Calu3 (cell line): ENCODE measurements at regions not wholly inside any gene's neighbourhood (a gene's known extent, or its start where the extent isn't known, plus 50 kb on each side); places are given as distances from the start of the nearest gene placed in this dataset.

Source experiments
- BruUV-seq: library from RNA; stranded (reverse); fragments of 400-500 nt; replicated peaks from 2 replicates; lab custom pipeline; 2021; lab: Mats Ljungman, UMichigan
- CTCF ChIA-PET: fragments of 300-600 bp; sonication (Branson Sonifier 250); formaldehyde crosslinking; loops from one replicate; lab custom pipeline; 2022; ENCODE audit warnings: antibody characterized with exemption; lab: Charles Lee
- DNase-seq: peaks from one replicate; pipeline ENCODE4 v3.0.0; 2022
- H3K27ac Mint-ChIP-seq: one replicate; pipeline ENCODE4 v1.8.0; 2022; ENCODE audit warnings: mixed read lengths; ENCODE audit not compliant: unreplicated experiment
- H3K27me3 Mint-ChIP-seq: one replicate; pipeline ENCODE4 v1.8.0; 2022; ENCODE audit warnings: mixed read lengths; ENCODE audit not compliant: unreplicated experiment
- H3K36me3 Mint-ChIP-seq: one replicate; pipeline ENCODE4 v1.8.0; 2022; ENCODE audit warnings: mild to moderate bottlenecking, moderate library complexity, mixed read lengths; ENCODE audit not compliant: insufficient read depth, unreplicated experiment
- H3K4me1 Mint-ChIP-seq: one replicate; pipeline ENCODE4 v1.8.0; 2022; ENCODE audit warnings: mild to moderate bottlenecking, low read depth, mixed read lengths; ENCODE audit not compliant: unreplicated experiment
- H3K4me3 Mint-ChIP-seq: one replicate; pipeline ENCODE4 v1.8.0; 2022; ENCODE audit warnings: mild to moderate bottlenecking, low read depth, moderate library complexity, mixed read lengths; ENCODE audit not compliant: unreplicated experiment
- H3K9me3 Mint-ChIP-seq: one replicate; pipeline ENCODE4 v1.8.0; 2022; ENCODE audit warnings: low read depth, mixed read lengths; ENCODE audit not compliant: unreplicated experiment
- intact Hi-C: fragments of 100-400 bp; cut with micrococcal nuclease; formaldehyde crosslinking; loops from one replicate; pipeline ENCODE4 v1.10.0; 2022; ENCODE audit not compliant: unreplicated experiment
- TF ChIP-seq, protein P1 (sequence below): fragments of 200-600 bp; IDR thresholded peaks from one replicate; pipeline ENCODE4 v1.8.0; 2022; ENCODE audit warnings: antibody characterized with exemption; ENCODE audit not compliant: unreplicated experiment

- H3K27ac Mint-ChIP-seq, result no peak overlapping the region
- H3K9me3 Mint-ChIP-seq, result peaks cover 3% of the 10 kb centered on the region
- TF ChIP-seq, protein P1, sequence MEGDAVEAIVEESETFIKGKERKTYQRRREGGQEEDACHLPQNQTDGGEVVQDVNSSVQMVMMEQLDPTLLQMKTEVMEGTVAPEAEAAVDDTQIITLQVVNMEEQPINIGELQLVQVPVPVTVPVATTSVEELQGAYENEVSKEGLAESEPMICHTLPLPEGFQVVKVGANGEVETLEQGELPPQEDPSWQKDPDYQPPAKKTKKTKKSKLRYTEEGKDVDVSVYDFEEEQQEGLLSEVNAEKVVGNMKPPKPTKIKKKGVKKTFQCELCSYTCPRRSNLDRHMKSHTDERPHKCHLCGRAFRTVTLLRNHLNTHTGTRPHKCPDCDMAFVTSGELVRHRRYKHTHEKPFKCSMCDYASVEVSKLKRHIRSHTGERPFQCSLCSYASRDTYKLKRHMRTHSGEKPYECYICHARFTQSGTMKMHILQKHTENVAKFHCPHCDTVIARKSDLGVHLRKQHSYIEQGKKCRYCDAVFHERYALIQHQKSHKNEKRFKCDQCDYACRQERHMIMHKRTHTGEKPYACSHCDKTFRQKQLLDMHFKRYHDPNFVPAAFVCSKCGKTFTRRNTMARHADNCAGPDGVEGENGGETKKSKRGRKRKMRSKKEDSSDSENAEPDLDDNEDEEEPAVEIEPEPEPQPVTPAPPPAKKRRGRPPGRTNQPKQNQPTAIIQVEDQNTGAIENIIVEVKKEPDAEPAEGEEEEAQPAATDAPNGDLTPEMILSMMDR, result no peak
- DNase-seq, result no peak
- no peaks in the 10 kb centered on the region for H3K36me3 Mint-ChIP-seq
- BruUV-seq, result no TSS peak
- CTCF ChIA-PET, result interaction anchor here (1.1 kb wide), 1 partner anchor 122 kb away, joined by 6 read pairs; no protein-coding TSS in a partner anchor
- intact Hi-C loops, result no loop called here
- H3K4me3 Mint-ChIP-seq, result no peak overlapping the region
- peaks cover 16% of the 10 kb centered on the region for H3K4me1 Mint-ChIP-seq
- H3K27me3 Mint-ChIP-seq, result no peaks in the 10 kb centered on the region
These were observed 296.1 kb downstream of the BAMBI start for GRCh38 chr10:28973309-28973972.

DNA sequence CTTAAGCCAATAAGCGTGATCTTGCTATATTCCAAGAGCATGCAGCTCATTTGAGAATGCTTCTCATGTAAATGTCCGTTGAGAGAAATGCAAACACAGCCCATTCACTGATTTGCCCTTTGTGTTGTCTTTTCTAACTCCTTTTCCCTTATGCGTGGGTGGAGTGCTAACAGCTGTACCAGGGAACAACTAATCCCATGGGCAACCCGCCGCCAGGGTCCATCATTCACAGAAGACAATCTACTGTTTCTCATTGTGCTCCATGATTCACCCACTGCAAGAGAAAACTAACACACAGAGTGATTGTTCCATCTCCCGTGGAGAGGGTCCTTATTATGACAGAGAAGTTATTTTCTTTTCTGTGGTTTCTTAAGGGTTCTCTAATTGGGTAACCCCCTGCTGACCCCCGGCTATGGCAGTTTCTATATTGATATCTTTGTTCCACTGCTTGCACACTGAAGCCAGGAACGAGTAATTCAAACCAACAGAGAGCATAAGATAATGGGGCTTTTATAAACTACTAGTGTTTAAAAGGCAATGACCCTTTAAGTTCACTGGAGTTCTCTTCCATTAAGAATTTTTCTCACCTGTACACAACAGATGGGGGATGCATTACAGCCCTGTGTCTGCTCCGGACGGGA is 298.7 kb downstream of the BAMBI start:
- DNase-seq, result peak; percentile 25
- CTCF ChIA-PET, result interaction anchor here (0.8 kb wide), 1 partner anchor 13 kb away, joined by 3 read pairs; no protein-coding TSS in a partner anchor
- Mint-ChIP-seq H3K4me1 (peaks cover 16% of the 10 kb centered on the region), H3K4me3 (no peak overlapping the region), H3K9me3 (peaks cover 3% of the 10 kb centered on the region), H3K27ac (no peak overlapping the region), H3K27me3 (no peaks in the 10 kb centered on the region), H3K36me3 (no peaks in the 10 kb centered on the region)
- TF ChIP-seq, protein P1, result no peak
- BruUV-seq, result no TSS peak
- intact Hi-C loops, result loop anchor here (5.0 kb wide), 1 partner anchor 34 kb away; no protein-coding TSS in a partner anchor

GRCh38 chr10:28977518-28977917 is 300.2 kb downstream of the BAMBI start:
- Mint-ChIP-seq H3K27me3 (no peaks in the 10 kb centered on the region), H3K36me3 (no peaks in the 10 kb centered on the region), H3K4me3 (no peak overlapping the region), H3K9me3 (peaks cover 3% of the 10 kb centered on the region), H3K4me1 (peaks cover 21% of the 10 kb centered on the region), H3K27ac (peak overlapping the region; percentile 10)
- TF ChIP-seq, protein P1, result no peak
- CTCF ChIA-PET, result no interaction called here
- no peak for DNase-seq
- BruUV-seq, result no TSS peak
- intact Hi-C loops, result loop anchor here (5.0 kb wide), 1 partner anchor 35 kb away; no protein-coding TSS in a partner anchor

DNA sequence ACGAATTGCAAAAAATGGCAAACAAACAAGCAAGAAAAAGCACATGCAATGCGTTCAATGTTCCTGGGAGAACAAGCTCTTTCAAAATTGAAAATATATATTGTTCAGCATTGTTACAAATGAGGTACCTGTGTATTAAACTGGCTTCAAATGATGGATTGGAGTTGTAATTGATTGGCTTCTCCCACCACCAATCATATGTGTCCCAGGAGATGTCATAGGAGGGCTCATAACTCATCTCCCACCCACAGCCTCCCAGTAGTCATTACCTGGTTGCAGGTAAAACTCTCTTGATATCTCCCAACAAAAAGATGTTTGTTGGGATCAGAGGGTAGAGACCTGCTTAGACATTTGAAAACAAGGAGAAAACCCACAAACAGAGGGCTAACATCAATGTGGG is 302.9 kb downstream of the BAMBI start:
- DNase-seq, result peak; percentile 7
- Mint-ChIP-seq H3K36me3 (no peaks in the 10 kb centered on the region), H3K4me3 (no peak overlapping the region), H3K9me3 (peaks cover 3% of the 10 kb centered on the region), H3K4me1 (peaks cover 38% of the 10 kb centered on the region), H3K27ac (no peak overlapping the region), H3K27me3 (no peaks in the 10 kb centered on the region)
- TF ChIP-seq, protein P1, result no peak
- CTCF ChIA-PET, result interaction anchor here (0.6 kb wide), 1 partner anchor 258 kb away, joined by 9 read pairs; no protein-coding TSS in a partner anchor
- no TSS peak for BruUV-seq
- intact Hi-C loops, result loop anchor here (5.0 kb wide), 1 partner anchor 98 kb away; no protein-coding TSS in a partner anchor
